ENCODE measurements at regions not wholly inside any gene's neighbourhood (a gene's known extent, or its start where the extent isn't known, plus 50 kb on each side); places are given as distances from the start of the nearest gene placed in this dataset.

- no peak for DNase-seq (ENCODE audit: low spot score)
- in situ Hi-C loops (cut with MboI; ENCODE audit: low pct_unique_long_range_greater_than_20kb, low sequenced_read_pairs, unreplicated experiment) = no loop called here
- no peak for TF ChIP-seq CTCF (IDR thresholded peaks at IDR 0.05; ENCODE audit: extremely low read depth, insufficient read depth, missing control alignments)
These were observed 433.2 kb upstream of the MGMT start for GRCh38 chr10:129033790-129034272.

- DNase-seq (ENCODE audit: low spot score) = no peak
- no peak for TF ChIP-seq CTCF (IDR thresholded peaks at IDR 0.05; ENCODE audit: extremely low read depth, insufficient read depth, missing control alignments)
- in situ Hi-C loops (cut with MboI; ENCODE audit: low pct_unique_long_range_greater_than_20kb, low sequenced_read_pairs, unreplicated experiment) = no loop called here
These were observed 431.8 kb upstream of the MGMT start for GRCh38 chr10:129035052-129035827.

GRCh38 chr10:129038522-129038921 lies 428.5 kb upstream of the MGMT start:
- no peak for DNase-seq (ENCODE audit: low spot score)
- TF ChIP-seq CTCF (IDR thresholded peaks at IDR 0.05; ENCODE audit: extremely low read depth, insufficient read depth, missing control alignments) = no peak
- in situ Hi-C loops (cut with MboI; ENCODE audit: low pct_unique_long_range_greater_than_20kb, low sequenced_read_pairs, unreplicated experiment) = no loop called here

- no peak for DNase-seq (ENCODE audit: low spot score)
- in situ Hi-C loops (cut with MboI; ENCODE audit: low pct_unique_long_range_greater_than_20kb, low sequenced_read_pairs, unreplicated experiment) = no loop called here
- TF ChIP-seq CTCF (IDR thresholded peaks at IDR 0.05; ENCODE audit: extremely low read depth, insufficient read depth, missing control alignments) = no peak
These were observed 427.4 kb upstream of the MGMT start for GRCh38 chr10:129039406-129040370.

GRCh38 chr10:129040377-129040776 lies 426.7 kb upstream of the MGMT start:
- no peak for TF ChIP-seq CTCF (IDR thresholded peaks at IDR 0.05; ENCODE audit: extremely low read depth, insufficient read depth, missing control alignments)
- in situ Hi-C loops (cut with MboI; ENCODE audit: low pct_unique_long_range_greater_than_20kb, low sequenced_read_pairs, unreplicated experiment) = no loop called here
- no peak for DNase-seq (ENCODE audit: low spot score)

GRCh38 chr10:129041916-129042315 lies 425.1 kb upstream of the MGMT start:
- no peak for DNase-seq (ENCODE audit: low spot score)
- TF ChIP-seq CTCF (IDR thresholded peaks at IDR 0.05; ENCODE audit: extremely low read depth, insufficient read depth, missing control alignments) = no peak
- in situ Hi-C loops (cut with MboI; ENCODE audit: low pct_unique_long_range_greater_than_20kb, low sequenced_read_pairs, unreplicated experiment) = no loop called here
